ENCODE measurements at regions not wholly inside any gene's neighbourhood (a gene's known extent, or its start where the extent isn't known, plus 50 kb on each side); places are given as distances from the start of the nearest gene placed in this dataset.
A peak's percentile ranks its signal among the peaks of the same experiment; 100 is the strongest.
"Not testable (repeated sequence)": the region's sequence is repeated elsewhere in the genome, so short reads cannot be mapped to it uniquely, and the experiment has no call there.

GRCh38 chr2:122519821-122520611 is 764.6 kb downstream of the TSN start:
- DNase-seq = no peak

- DNase-seq = no peak
Observed at GRCh38 chr2:122523143-122523542, 767.7 kb downstream of the TSN start.

GRCh38 chr2:122523981-122524380 is 768.5 kb downstream of the TSN start:
- DNase-seq = no peak

- no peak for DNase-seq
Observed at GRCh38 chr2:122525336-122525735, 769.9 kb downstream of the TSN start.

- no peak for DNase-seq
Observed at GRCh38 chr2:122528061-122528460, 772.6 kb downstream of the TSN start.

- no peak for DNase-seq
Observed at GRCh38 chr2:122528958-122529705, 773.7 kb downstream of the TSN start.

- DNase-seq = no peak
Observed at GRCh38 chr2:122530814-122531213, 775.4 kb downstream of the TSN start.

GRCh38 chr2:122531290-122532071 is 776.0 kb downstream of the TSN start:
- peak; percentile 7 for DNase-seq

- DNase-seq = no peak
Observed at GRCh38 chr2:122532072-122532344, 776.6 kb downstream of the TSN start.

GRCh38 chr2:122532481-122532880 is 777.0 kb downstream of the TSN start:
- no peak for DNase-seq

GRCh38 chr2:122535960-122536505 is 780.6 kb downstream of the TSN start:
- DNase-seq = no peak

- DNase-seq = no peak
Observed at GRCh38 chr2:122539311-122539710, 783.9 kb downstream of the TSN start.

- DNase-seq = no peak
Observed at GRCh38 chr2:122539920-122540319, 784.5 kb downstream of the TSN start.

GRCh38 chr2:122542236-122542635 is 786.8 kb downstream of the TSN start:
- DNase-seq = no peak

GRCh38 chr2:122542646-122543045 is 787.2 kb downstream of the TSN start:
- no peak for DNase-seq

GRCh38 chr2:122543815-122544214 is 788.4 kb downstream of the TSN start:
- DNase-seq = no peak

GRCh38 chr2:122545821-122546220 is 790.4 kb downstream of the TSN start:
- no peak for DNase-seq

GRCh38 chr2:122562775-122563174 is 807.3 kb downstream of the TSN start:
- no peak for DNase-seq

- no peak for DNase-seq
Observed at GRCh38 chr2:122563781-122564180, 808.3 kb downstream of the TSN start.

GRCh38 chr2:122564843-122565242 is 809.4 kb downstream of the TSN start:
- DNase-seq = no peak

- no peak for DNase-seq
Observed at GRCh38 chr2:122565364-122565763, 809.9 kb downstream of the TSN start.

- DNase-seq = no peak
Observed at GRCh38 chr2:122570641-122571040, 815.2 kb downstream of the TSN start.

GRCh38 chr2:122571471-122571870 is 816.0 kb downstream of the TSN start:
- not testable (repeated sequence) for DNase-seq

GRCh38 chr2:122575076-122575475 is 819.6 kb downstream of the TSN start:
- DNase-seq = no peak
